NCI-H2227 (cell line): ENCODE measurements at regions not wholly inside any gene's neighbourhood (a gene's known extent, or its start where the extent isn't known, plus 50 kb on each side); places are given as distances from the start of the nearest gene placed in this dataset.
"Not testable (repeated sequence)": the region's sequence is repeated elsewhere in the genome, so short reads cannot be mapped to it uniquely, and the experiment has no call there.

Experiments used
- DNase-seq: peaks from one replicate; lab custom pipeline; 2025; ENCODE audit not compliant: unreplicated experiment; lab: John Stamatoyannopoulos, UW

- DNase-seq = no peak
Measured at GRCh38 chr6:6932968-6933367, 174.8 kb upstream of the RREB1 start.

GRCh38 chr6:6940031-6941025 lies 167.4 kb upstream of the RREB1 start:
- no peak for DNase-seq

GRCh38 chr6:6941201-6941600 lies 166.6 kb upstream of the RREB1 start:
- no peak for DNase-seq

DNA sequence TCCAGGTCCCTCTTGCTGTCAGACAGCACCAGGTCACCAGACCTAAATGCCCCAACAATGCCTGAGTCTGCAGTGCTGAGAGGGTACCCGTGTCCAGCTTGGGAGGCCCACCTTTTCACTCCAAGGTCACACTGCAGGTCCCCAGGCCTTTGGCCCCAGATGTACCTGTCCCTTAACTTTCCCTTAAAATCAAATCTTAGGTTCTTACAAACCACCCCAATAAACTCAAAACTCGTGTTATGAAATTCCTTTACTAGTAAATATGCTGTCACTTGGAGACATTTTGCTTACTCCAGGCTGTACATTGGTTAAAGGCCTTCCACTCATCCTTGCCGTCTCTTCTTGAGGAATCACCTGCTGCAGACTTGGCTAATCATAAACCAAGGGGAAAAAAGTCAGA lies 165.7 kb upstream of the RREB1 start:
- DNase-seq = no peak

- peak; percentile 19 for DNase-seq
Measured at GRCh38 chr6:6942831-6943230, 164.9 kb upstream of the RREB1 start.

- DNase-seq = no peak
Measured at GRCh38 chr6:6943421-6943820, 164.3 kb upstream of the RREB1 start.

DNA sequence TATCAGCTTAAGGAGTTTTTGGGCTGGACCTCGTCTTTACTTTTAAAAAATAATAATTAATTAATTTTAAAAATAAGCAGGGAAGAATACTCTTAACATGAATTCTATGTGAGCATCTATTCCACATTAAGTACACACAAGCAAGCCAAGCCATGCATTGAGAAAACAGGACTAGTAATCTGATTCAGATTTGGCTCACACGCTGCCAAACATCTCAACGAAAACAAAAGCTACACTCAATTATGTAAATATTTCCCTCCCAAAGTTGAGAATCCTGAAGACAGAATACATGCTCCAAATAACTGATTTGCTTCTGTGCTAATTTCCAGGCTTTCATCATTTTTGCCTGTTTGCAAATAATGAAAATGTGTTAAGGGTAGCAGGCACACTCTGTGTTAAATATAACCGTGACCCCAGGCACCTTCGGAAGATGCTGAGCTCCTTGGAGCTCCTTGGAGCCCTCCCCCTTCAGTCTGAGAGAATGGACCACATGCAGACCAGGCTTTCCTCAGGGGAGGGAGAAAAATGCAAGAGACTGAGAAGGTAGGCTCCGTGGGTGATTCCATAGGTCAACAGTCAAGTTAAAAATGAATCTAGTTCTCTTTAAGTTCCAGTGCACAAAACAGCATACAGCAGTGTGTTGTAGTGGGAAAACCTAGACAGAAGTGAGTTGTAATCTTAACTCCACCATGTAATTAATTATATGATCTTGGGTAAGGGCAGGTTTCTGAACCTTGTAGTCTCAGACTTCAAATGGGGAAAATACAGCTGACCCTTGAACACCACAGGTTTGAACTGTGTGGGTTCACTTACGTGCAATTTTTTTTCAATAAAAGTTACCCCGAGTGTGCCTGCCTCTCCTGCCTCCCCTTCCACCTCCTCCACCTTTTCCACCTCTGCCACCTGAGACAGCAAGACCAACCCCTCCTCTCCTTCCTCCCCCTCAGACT lies 161.3 kb upstream of the RREB1 start:
- DNase-seq = no peak

GRCh38 chr6:6950373-6951145 lies 157.2 kb upstream of the RREB1 start:
- no peak for DNase-seq

GRCh38 chr6:6951355-6951754 lies 156.4 kb upstream of the RREB1 start:
- DNase-seq = no peak

- no peak for DNase-seq
Measured at GRCh38 chr6:6952484-6952883, 155.3 kb upstream of the RREB1 start.

- not testable (repeated sequence) for DNase-seq
Measured at GRCh38 chr6:6952927-6953326, 154.8 kb upstream of the RREB1 start.

DNA sequence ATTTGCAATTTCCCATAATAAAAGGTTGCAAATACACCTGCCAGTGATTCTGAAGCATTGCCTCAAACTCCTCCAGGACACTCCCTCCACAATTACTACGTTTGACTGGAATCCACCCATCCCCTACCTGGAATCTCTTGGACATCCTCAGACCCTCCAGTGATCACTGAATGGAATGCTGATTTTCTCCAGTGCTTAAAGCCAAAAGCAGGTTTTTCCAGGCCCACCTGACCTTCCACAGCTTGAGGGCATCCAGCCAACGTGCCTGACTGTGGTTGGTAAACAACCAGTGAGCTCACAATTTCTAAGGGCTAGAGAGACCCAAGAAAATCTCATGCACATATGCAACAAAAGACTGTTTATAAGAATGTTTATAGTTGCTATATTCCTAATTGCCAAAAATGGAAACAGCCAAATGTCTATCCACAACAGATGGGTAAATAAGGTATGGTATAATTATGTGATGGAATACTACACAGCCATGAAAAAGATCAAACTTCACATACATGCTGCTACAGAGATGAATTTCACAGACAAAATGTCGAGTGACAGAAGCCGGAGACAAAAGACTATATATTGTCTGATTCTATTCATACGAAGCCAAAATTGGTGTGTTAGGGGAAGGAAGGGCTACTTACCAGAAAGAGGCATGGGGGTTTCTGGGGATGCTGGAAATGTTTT lies 147.1 kb upstream of the RREB1 start:
- DNase-seq = no peak

GRCh38 chr6:6962086-6962485 lies 145.7 kb upstream of the RREB1 start:
- no peak for DNase-seq

DNA sequence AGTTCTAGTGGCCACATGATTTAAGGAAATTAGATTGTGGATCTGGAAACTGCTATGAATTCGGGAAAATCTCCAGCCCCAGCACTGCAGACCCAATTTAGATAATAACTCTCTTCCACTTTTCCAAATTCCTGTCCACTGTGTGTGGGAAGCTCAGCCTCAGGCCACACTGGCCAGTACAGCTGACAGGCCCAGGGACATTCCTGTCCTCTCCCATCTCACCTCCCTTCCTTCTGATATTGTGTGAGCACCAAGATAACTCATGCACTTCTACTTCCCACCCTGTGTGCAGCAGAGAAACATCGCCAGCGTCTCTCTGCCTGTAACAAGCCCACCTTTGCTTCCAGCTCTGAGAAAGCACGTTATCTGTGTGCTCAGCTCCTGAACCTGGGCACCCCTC lies 145.1 kb upstream of the RREB1 start:
- DNase-seq = no peak

GRCh38 chr6:6963390-6963789 lies 144.4 kb upstream of the RREB1 start:
- DNase-seq = not testable (repeated sequence)

DNA sequence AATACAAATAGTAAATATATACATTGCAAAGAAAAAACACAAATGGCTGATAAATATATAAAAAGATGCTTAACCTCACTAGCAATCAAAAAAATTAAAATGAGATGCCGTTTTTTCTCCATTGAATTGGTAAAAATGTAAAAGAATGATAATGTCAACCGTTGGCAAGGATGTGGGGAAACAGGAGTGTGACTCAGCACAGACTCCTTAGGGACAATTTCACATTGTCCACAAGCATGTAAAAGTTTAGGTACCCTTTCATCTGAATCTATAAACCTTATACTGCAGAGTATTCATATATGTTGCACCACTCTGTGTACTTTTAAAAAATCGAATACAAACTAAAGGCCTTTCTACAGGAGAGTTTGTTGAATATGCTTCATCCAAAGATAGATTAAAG lies 143.1 kb upstream of the RREB1 start:
- DNase-seq = no peak

DNA sequence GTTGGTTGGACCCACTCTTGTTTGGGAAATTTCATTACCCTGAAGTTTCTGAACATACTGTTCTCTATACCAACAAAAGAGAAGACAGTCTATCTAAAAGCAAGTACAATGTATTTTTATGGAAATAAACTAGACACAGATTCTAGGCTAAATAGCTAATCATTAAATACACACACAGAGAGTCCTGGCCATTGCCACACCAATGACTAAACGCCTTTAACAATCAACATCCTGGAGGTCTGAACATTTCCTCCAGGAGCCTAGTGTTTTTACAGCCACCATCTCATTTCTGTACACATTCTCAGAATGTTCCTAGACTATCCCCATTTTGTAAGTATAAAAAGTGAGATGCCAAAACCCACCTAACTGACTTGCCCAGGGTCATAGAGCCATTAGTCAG lies 141.6 kb upstream of the RREB1 start:
- DNase-seq = no peak

DNA sequence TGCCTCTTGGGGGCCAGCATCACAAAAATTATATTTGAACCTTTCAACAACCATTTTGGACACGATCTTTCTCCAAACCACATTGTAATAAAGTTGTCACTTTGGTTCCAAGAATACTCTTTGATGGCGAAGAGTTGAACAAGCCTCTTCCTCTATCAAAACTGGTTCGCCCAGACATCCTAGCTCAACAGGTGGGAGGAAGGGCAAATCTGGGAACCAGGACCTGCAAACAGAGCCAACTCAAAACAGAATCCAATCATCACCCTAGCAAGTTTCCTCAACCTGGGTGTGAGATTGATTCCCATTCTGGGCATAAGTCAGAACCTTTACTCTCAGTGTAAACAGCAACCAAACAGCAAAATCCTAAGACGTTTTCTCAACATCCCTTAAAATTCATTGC lies 141.2 kb upstream of the RREB1 start:
- no peak for DNase-seq

DNA sequence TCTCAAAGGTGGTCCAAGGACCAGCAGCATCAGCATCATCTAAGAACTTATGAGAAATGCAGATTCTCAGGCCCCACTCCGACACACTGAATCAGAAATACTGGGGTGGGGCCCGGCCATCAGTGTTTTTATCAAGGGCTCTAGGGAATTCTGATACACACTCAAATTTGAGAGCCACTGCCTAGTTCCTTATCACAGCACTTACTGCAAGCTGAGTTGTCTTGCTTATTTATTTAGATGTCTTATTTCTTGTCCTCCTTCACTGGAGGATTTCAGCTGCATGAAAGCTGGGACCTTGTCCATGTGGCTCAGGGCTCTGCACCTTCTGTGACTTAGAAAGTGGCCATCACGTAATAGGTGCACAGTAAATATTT lies 139.4 kb upstream of the RREB1 start:
- no peak for DNase-seq

DNA sequence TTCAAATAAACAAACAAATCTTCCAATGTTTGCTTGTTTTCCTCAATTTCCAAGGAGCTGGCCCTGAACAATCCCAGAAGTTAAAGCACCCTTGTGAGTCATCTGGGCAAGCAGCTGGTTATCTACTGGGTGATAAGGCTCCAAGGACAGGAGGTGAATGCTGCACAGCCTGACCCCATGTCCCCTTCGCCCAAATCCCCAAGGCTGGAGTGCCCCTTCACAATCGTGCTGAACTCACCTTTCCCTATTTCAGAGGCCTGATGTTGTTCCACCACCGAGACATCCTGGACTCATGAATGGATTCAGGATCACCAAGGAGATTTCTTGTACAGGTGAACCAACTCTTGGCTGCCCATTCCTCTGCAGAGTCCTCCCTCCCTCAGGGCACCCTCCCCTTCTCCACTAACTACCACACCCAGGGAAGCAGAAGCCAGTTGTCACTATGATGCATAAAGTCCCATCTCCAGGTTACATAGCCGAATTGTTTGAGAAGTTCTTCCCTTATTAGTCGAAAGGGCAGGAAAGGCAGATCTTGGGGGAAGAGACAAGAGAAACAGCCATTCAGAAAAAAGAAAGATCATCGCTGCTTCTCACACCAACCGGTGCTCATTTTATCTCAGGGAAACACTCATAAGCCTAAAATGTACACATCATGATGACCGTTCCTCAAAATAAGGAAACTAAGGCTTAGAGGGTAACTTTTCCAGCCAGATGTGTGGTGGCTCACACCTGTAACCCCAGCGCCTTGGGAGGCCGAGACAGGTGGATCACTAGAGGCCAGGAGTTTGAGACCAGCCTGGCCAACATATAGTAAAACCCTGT lies 138.8 kb upstream of the RREB1 start:
- DNase-seq = no peak
